ENCODE measurements at regions not wholly inside any gene's neighbourhood (a gene's known extent, or its start where the extent isn't known, plus 50 kb on each side); places are given as distances from the start of the nearest gene placed in this dataset.

DNA sequence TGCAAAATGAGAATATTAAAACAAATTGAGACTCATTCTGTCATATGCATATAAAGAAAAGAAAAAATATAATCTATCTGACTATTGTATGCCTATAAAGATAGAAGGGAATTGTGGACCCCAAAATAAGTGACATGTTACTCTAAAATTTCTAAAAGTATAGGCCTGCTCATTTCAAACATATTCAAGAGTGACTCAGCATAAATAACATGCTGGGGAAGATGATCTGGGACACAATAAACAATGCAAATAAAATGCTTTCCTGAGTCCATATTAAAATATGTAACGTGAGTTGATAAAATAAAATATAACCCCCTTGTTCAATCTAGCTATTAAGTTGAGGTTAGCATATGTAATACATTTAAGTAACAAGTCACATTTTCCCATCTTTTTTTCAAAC lies 882.0 kb upstream of the EDIL3 start:
- no peak overlapping the region for H3K4me2 ChIP-seq (ENCODE audit: control insufficient read depth, insufficient read depth)
- H3K27ac ChIP-seq (ENCODE audit: control insufficient read depth, insufficient read depth), result no peak overlapping the region
- no peaks in the 10 kb centered on the region for H3K4me1 ChIP-seq (ENCODE audit: control insufficient read depth, insufficient read depth, low read length)
- no peaks in the 10 kb centered on the region for H4K20me1 ChIP-seq (ENCODE audit: control insufficient read depth, insufficient read depth)
- ChIA-PET SMC1A (ENCODE audit: uncharacterized antibody, unreplicated experiment) (no interaction called here), RAD21 (ENCODE audit: unreplicated experiment) (no interaction called here), POLR2A (no interaction called here), CTCF (no interaction called here)
- WGBS (ENCODE audit: insufficient coverage, insufficient replicate concordance, low lambda C conversion rate, missing lambda C conversion rate), result 0% methylated on average over 1 of the region's 1 CpG
- intact Hi-C loops (cut with micrococcal nuclease; ENCODE audit: unreplicated experiment) (no loop called here), in situ Hi-C loops (cut with MboI) (no loop called here)
- no peaks in the 10 kb centered on the region for H3K27me3 ChIP-seq (replicated peaks in 1 of 2; ENCODE audit: control insufficient read depth in 2 of 2, insufficient read depth in 2 of 2, low read length in 1 of 2)
- no TSS peak for BruUV-seq (replicated peaks)
- H3K4me3 ChIP-seq, result no peak overlapping the region
- H3K9ac ChIP-seq (ENCODE audit: control insufficient read depth, insufficient read depth, low read length), result no peak overlapping the region
- no peaks in the 10 kb centered on the region for H3K9me3 ChIP-seq (replicated peaks; ENCODE audit: control insufficient read depth, insufficient read depth, low read length)
- FAIRE-seq, result no peak
- no peak for ATAC-seq
- TF ChIP-seq, protein P1, sequence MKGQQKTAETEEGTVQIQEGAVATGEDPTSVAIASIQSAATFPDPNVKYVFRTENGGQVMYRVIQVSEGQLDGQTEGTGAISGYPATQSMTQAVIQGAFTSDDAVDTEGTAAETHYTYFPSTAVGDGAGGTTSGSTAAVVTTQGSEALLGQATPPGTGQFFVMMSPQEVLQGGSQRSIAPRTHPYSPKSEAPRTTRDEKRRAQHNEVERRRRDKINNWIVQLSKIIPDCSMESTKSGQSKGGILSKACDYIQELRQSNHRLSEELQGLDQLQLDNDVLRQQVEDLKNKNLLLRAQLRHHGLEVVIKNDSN (IDR thresholded peaks at IDR 0.05; ENCODE audit: borderline replicate concordance, extremely low read length, insufficient read depth, low read depth, low read length), result no peak
- TF ChIP-seq KLF5 (IDR thresholded peaks at IDR 0.05; ENCODE audit: partially characterized antibody), result no peak
- no peak for TF ChIP-seq SIX5 (IDR thresholded peaks at IDR 0.05; ENCODE audit: low read depth, low read length, severe bottlenecking)
- TF ChIP-seq RB1 (IDR thresholded peaks at IDR 0.05; ENCODE audit: borderline replicate concordance), result no peak
- no peak for TF ChIP-seq SRF (IDR thresholded peaks at IDR 0.05; ENCODE audit: low read depth in 2 of 2, low read length in 2 of 2)
- no peak for TF ChIP-seq FOS (IDR thresholded peaks at IDR 0.05; ENCODE audit: borderline replicate concordance, extremely low read depth, insufficient read length)
- TF ChIP-seq, protein P2, sequence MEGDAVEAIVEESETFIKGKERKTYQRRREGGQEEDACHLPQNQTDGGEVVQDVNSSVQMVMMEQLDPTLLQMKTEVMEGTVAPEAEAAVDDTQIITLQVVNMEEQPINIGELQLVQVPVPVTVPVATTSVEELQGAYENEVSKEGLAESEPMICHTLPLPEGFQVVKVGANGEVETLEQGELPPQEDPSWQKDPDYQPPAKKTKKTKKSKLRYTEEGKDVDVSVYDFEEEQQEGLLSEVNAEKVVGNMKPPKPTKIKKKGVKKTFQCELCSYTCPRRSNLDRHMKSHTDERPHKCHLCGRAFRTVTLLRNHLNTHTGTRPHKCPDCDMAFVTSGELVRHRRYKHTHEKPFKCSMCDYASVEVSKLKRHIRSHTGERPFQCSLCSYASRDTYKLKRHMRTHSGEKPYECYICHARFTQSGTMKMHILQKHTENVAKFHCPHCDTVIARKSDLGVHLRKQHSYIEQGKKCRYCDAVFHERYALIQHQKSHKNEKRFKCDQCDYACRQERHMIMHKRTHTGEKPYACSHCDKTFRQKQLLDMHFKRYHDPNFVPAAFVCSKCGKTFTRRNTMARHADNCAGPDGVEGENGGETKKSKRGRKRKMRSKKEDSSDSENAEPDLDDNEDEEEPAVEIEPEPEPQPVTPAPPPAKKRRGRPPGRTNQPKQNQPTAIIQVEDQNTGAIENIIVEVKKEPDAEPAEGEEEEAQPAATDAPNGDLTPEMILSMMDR (IDR thresholded peaks at IDR 0.05 in 2 of 3, conservative IDR thresholded peaks at IDR 0.05 in 1 of 3; ENCODE audit: control insufficient read depth in 2 of 3, extremely low read depth in 1 of 3, insufficient read depth in 1 of 3, low read depth in 3 of 3, low read length in 3 of 3), result no peak
- TF ChIP-seq, protein P3, sequence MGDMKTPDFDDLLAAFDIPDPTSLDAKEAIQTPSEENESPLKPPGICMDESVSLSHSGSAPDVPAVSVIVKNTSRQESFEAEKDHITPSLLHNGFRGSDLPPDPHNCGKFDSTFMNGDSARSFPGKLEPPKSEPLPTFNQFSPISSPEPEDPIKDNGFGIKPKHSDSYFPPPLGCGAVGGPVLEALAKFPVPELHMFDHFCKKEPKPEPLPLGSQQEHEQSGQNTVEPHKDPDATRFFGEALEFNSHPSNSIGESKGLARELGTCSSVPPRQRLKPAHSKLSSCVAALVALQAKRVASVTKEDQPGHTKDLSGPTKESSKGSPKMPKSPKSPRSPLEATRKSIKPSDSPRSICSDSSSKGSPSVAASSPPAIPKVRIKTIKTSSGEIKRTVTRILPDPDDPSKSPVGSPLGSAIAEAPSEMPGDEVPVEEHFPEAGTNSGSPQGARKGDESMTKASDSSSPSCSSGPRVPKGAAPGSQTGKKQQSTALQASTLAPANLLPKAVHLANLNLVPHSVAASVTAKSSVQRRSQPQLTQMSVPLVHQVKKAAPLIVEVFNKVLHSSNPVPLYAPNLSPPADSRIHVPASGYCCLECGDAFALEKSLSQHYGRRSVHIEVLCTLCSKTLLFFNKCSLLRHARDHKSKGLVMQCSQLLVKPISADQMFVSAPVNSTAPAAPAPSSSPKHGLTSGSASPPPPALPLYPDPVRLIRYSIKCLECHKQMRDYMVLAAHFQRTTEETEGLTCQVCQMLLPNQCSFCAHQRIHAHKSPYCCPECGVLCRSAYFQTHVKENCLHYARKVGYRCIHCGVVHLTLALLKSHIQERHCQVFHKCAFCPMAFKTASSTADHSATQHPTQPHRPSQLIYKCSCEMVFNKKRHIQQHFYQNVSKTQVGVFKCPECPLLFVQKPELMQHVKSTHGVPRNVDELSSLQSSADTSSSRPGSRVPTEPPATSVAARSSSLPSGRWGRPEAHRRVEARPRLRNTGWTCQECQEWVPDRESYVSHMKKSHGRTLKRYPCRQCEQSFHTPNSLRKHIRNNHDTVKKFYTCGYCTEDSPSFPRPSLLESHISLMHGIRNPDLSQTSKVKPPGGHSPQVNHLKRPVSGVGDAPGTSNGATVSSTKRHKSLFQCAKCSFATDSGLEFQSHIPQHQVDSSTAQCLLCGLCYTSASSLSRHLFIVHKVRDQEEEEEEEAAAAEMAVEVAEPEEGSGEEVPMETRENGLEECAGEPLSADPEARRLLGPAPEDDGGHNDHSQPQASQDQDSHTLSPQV (IDR thresholded peaks at IDR 0.05), result no peak
- TF ChIP-seq ZNF384 (IDR thresholded peaks at IDR 0.05; ENCODE audit: borderline replicate concordance, low read depth, low read length), result no peak
- TF ChIP-seq, protein P4, sequence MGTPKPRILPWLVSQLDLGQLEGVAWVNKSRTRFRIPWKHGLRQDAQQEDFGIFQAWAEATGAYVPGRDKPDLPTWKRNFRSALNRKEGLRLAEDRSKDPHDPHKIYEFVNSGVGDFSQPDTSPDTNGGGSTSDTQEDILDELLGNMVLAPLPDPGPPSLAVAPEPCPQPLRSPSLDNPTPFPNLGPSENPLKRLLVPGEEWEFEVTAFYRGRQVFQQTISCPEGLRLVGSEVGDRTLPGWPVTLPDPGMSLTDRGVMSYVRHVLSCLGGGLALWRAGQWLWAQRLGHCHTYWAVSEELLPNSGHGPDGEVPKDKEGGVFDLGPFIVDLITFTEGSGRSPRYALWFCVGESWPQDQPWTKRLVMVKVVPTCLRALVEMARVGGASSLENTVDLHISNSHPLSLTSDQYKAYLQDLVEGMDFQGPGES (IDR thresholded peaks at IDR 0.05), result no peak
- TF ChIP-seq, protein P5, sequence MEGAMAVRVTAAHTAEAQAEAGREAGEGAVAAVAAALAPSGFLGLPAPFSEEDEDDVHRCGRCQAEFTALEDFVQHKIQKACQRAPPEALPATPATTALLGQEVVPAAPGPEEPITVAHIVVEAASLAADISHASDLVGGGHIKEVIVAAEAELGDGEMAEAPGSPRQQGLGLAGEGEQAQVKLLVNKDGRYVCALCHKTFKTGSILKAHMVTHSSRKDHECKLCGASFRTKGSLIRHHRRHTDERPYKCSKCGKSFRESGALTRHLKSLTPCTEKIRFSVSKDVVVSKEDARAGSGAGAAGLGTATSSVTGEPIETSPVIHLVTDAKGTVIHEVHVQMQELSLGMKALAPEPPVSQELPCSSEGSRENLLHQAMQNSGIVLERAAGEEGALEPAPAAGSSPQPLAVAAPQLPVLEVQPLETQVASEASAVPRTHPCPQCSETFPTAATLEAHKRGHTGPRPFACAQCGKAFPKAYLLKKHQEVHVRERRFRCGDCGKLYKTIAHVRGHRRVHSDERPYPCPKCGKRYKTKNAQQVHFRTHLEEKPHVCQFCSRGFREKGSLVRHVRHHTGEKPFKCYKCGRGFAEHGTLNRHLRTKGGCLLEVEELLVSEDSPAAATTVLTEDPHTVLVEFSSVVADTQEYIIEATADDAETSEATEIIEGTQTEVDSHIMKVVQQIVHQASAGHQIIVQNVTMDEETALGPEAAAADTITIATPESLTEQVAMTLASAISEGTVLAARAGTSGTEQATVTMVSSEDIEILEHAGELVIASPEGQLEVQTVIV (IDR thresholded peaks at IDR 0.05; ENCODE audit: borderline replicate concordance, partially characterized antibody), result no peak
- no peaks in the 10 kb centered on the region for H3K36me3 ChIP-seq (ENCODE audit: control insufficient read depth in 2 of 2, insufficient read depth in 2 of 2, low read length in 1 of 2)
- H2AFZ ChIP-seq (ENCODE audit: control insufficient read depth, low read depth, low read length), result no peak overlapping the region
- no peak for DNase-seq (ENCODE audit: low read depth, low spot score)
- H3K79me2 ChIP-seq (ENCODE audit: control insufficient read depth, insufficient read depth, low read length), result no peaks in the 10 kb centered on the region
